ENCODE measurements at regions not wholly inside any gene's neighbourhood (a gene's known extent, or its start where the extent isn't known, plus 50 kb on each side); places are given as distances from the start of the nearest gene placed in this dataset.

DNA sequence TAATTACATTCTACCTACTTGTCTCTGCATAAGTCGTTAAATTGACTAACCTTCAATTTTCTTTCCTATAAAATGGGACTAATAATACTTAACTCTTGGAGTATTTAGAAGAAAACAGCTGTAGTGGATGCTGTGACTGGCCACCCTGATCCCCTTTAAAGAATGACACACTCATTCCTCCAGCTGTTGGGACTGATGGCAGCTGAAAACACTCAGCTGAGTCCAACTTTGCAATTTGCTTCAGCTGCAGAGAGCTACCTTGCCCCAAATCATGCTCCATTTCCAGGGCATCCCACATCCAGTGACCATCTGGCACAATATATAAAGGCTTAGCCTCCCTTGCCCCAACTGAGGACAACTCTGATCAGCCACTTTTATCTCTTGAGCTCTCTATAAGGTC lies 89.1 kb downstream of the MID1IP1 start:
- DNase-seq: no peak

DNA sequence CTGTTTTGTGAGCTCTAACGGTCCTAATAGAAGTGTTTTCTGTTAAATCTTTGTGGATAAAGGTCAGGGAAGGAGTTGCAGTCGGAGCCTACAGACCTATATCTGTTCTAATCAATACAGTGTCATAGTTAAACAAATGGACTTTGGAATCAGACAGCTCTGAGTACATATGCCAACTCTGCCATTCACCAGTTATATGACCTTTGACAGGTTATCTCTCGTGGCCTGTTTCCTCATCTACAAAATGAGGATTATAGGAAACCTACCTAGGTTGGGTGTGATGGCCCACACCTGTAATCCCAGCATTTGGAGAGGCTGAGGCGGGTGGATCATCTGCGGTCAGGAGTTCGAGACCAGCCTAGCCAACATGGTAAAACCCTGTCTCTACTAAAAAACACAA lies 89.7 kb downstream of the MID1IP1 start:
- DNase-seq: no peak

DNA sequence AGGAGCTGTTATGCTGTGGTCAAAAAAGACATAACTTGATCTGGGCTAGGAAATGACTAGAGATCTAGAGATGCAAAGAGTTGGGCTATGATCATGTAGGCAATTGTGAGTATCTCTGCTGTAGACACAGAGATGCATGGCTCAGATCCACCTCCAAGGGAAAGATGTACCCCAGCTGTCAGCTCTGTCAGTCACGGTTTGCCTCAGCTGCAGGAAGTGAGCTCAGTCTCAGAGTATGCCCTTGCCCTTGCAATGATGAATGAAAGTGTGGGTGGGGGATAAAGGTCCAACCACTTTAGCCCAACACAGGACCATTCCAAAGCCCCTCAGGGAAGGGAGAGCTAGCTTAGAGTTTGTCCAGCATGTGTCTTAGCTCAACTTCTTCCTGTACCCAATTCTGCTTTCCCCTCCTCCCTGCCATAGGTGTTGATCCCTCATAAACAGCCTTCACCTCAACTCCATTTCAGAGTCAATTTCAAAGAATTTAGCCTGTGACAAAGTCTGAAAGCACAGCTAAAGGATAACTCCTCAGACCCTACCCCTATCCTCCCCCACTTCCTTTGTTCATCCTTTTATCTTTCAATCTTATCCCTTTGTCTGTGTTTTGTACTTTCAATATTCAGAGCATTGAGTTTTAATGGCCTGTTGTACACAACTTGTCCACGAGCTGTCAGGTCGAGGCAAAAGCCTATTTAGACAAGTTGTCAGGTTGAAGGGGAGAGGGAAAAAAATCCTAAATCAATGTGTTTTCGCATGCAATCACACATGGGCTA lies 90.6 kb downstream of the MID1IP1 start:
- no peak for DNase-seq

GRCh38 chrX:38893441-38893840 lies 92.2 kb downstream of the MID1IP1 start:
- no peak for DNase-seq

GRCh38 chrX:38895775-38896174 lies 94.5 kb downstream of the MID1IP1 start:
- no peak for DNase-seq

DNA sequence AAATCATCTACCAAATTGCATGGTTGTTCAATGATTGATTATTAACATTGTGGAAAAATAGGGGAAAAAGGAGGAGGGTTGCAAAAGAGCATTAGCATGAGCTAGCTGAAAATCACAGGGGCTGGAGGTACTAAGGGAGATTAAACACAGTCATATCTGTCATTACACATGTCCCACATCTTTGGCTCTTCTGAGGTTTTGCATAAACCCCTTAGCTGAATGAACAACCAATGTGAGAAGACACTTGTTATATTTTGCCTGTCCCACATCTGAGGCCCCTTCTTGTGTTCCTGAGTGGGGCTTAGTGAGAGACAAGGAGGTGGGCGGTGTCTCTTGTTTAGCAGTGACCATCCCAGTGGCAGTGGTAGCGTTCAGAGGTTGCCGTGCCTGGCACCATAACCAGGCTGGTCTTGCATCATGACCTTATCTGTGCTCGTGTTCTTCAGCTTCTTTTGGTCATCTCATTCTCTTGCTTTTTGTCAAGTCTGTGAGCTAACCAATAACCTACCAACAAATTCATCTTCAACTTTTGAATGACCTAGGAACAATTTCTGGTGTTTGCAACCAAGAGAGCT lies 95.6 kb downstream of the MID1IP1 start:
- no peak for DNase-seq

GRCh38 chrX:38898261-38898660 lies 97.0 kb downstream of the MID1IP1 start:
- peak in 3 of 4 experiments; percentile 26 to 40 (median 29) for DNase-seq

DNA sequence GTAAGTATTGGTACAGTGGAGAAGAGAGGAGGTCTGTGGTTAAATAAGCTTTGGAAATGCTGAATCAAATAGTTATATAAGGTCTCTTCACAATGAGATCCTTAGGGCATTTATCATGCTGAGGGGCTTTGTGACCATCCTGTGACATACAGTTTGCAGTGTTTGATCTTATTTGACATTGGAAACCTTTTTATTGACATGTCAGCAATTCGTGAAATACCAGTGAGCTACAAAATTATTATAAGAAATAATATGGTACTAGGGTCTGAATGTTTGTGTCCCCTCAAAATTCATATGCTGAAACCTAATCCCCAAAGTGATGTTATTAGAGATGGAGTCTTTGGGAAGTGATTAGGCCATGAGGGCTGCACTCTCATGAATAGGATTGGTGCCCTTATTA lies 98.4 kb downstream of the MID1IP1 start:
- DNase-seq: no peak

- no peak for DNase-seq
Measured at GRCh38 chrX:38900719-38901118, 99.5 kb downstream of the MID1IP1 start.

DNA sequence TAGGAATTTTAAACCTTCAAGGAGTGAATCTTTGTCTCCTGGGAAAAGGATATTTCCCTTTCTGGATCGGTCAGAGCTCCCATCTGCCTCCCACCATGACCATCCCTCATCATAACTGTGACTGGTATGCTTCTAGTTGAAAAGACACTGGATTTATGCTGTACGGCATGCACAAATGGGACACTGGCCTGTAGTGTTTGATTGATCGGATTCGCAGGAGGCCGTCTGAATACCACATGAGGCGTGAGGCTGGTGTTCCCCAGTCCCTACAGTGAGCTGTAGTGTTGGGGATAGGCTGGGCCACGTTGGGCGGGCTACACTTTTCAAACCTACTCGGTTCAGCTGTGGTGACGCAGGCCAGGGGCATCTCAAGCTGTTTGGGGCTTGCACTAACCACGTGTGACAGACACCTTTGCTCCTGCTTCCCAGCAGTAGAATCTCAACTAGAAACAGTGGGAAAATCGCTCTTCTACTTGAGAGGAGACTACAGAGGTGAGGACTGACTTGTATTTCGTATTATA lies 101.8 kb downstream of the MID1IP1 start:
- DNase-seq: no peak

DNA sequence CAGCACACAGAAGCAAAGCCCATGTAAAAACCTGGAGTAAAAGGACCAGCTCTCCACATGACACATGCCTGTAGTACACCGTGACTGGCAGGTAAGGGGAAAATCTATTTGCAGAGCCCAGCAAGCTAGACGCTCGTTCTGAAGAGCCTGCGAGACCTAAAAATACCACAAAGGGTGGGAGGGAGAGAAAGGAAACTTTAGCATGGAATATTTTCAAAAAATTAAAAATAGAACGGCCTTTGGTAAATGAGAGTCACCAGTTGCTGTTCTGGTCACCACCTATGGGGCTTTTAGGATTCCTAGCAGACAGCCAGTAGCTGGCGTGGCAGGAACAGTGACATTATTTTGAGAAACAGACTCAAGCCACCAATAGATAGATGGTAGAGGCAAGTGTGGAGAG lies 115.5 kb downstream of the MID1IP1 start:
- no peak for DNase-seq

GRCh38 chrX:38917954-38918353 lies 116.7 kb downstream of the MID1IP1 start:
- DNase-seq: no peak

DNA sequence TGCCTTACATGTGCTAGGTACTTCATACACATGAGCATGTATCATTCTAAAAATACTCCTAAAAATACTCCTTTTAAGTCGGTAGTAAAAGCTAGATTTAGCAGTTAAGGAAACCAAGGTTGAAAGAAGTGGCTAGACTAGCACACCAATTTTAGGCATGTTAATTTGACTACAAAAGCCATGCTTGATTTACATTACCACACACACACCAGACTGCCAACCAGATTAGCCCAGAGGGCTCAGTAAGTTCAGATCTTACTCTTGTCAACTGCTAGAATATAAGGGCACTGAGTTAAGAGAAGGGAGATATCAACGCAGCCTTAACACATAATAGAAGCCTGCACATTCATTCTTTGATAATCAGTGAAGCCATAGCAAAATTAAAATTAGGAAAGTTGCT lies 117.9 kb downstream of the MID1IP1 start:
- no peak for DNase-seq

DNA sequence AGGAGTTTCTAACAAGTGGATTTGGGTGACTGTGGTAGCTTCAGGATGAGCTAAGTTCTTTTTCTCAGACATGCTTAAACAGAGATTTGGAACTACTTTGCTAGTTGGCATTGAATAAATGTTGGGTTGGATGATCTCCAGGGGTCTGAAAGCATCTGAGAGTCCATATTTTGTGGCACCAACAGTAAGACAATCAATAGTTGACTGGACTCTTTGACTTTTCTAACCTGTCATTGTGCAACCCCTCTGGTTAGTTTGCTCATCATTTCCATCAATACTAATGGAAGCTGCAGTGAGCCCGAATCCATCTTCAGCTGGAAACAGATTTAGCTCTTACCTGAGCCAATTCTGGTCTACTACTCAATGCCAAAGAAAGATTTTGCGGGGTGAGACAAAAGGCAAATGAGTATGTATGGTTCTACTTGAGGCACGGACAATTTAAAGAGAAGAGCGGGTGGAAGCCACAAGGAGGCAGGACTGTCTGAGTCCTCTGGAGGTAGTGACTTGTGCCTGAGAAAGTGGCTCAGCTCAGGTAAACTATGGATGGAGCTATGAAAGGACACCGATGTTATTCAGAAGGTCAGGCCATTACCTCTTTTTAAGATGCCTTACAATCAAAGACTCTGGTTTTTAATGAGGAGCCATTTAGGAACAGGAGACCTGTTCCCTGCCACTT lies 118.7 kb downstream of the MID1IP1 start:
- no peak for DNase-seq

GRCh38 chrX:38923451-38923969 lies 122.3 kb downstream of the MID1IP1 start:
- no peak for DNase-seq

GRCh38 chrX:38927592-38927991 lies 126.3 kb downstream of the MID1IP1 start:
- no peak for DNase-seq

GRCh38 chrX:38929966-38930421 lies 128.7 kb downstream of the MID1IP1 start:
- peak in 3 of 4 experiments; percentile 8 to 31 (median 12) for DNase-seq

DNA sequence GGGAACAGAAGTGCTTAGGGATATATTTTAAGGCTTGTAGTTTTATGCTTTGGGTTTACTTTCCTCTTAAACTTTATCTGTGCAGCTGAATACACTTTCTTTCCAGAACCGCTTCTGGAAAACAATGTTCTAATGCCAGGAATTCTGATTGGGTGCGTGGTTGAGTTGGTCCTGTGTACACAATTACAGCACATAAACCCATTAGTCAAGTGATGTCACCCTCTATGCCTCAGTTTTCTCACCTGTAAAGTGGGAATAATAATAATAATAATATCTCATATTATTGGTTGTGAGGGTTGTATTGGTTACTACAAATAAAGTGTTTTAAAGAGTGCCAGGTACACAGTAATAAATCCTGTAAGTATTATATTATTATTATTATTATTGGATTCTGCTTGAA lies 129.2 kb downstream of the MID1IP1 start:
- DNase-seq: no peak

DNA sequence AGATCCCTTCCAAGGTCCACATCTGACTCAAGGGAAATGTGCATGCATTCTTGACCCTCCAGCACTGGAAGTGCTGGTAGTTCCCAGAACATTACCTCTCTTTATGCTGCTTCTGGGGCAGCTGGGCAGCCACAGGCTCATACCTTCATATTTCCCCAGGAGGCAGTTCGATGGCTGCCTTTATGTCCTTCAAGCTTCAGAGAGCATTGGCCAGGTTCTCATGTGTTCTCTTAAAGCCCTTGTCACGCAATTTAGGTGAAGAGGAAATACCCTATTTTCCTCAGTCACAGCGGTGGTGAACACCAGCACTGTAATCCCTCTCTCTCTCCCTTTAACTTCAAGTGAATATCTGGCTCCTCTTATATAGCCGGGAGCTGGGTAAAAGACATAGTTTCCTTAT lies 134.3 kb downstream of the MID1IP1 start:
- DNase-seq: no peak

- no peak for DNase-seq
Measured at GRCh38 chrX:38937400-38937799, 136.1 kb downstream of the MID1IP1 start.

DNA sequence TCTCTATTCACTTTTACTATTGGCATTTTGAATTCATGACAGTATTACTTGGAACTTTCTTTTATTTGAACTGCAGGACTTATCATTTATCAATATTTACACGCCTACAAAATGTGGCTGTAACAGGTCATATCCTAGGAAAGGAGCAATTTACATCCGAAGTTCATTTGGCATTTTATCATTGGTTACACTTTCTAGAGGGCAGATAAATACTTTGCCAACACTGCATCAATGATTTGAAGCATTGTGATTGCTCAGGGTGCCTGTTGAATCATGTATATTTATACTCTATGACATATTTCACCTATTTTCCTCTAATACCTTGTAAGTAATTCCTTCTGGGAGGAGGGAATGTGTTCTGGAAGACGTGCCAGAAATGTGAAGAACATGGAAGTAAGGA lies 136.7 kb downstream of the MID1IP1 start:
- no peak for DNase-seq

DNA sequence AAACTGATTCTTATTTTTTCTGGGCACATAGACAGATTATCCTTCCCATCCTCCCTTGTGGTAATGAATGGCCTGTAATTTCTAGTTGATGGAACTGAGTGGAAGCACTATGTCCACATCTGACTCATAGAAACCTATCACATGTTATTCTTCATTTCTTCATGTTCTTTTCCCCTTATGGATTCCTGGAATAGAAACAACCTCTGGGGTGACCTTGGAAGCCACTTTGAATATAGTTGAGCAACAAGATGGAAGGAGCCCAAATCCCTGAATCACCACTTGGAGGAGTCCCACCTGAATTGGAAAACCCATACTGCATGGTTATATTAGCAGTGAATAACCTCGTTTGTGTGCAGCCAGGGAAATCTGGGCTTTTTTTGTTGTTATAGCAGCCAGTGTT lies 137.8 kb downstream of the MID1IP1 start:
- DNase-seq: no peak

GRCh38 chrX:38940547-38940946 lies 139.3 kb downstream of the MID1IP1 start:
- no peak for DNase-seq

All from suppressor macrophage (primary cell).